Chondrocyte (in vitro differentiated cells): ENCODE measurements at regions not wholly inside any gene's neighbourhood (a gene's known extent, or its start where the extent isn't known, plus 50 kb on each side); places are given as distances from the start of the nearest gene placed in this dataset.

Source experiments
- DNase-seq: peaks from one replicate; pipeline ENCODE4 v3.0.0; 2021; ENCODE audit warnings: mixed read lengths, low spot score
- H3K27ac Mint-ChIP-seq: one replicate; pipeline ENCODE4 v1.8.0; 2021; ENCODE audit warnings: mild to moderate bottlenecking, moderate library complexity, mixed read lengths; ENCODE audit not compliant: unreplicated experiment
- H3K27me3 Mint-ChIP-seq: 2 replicates; pipeline ENCODE4 v1.8.0; 2021; ENCODE audit warnings: low read depth, mixed read lengths
- H3K36me3 Mint-ChIP-seq: 2 replicates; pipeline ENCODE4 v1.8.0; 2021; ENCODE audit warnings: low read depth, mixed read lengths
- H3K4me1 Mint-ChIP-seq: 2 replicates; pipeline ENCODE4 v1.8.0; 2021; ENCODE audit warnings: low read depth, mild to moderate bottlenecking, mixed read lengths
- H3K4me3 Mint-ChIP-seq: one replicate; pipeline ENCODE4 v1.8.0; 2021; ENCODE audit warnings: mild to moderate bottlenecking, moderate library complexity, mixed read lengths; ENCODE audit not compliant: unreplicated experiment
- H3K9me3 Mint-ChIP-seq: 2 replicates; pipeline ENCODE4 v1.8.0; 2021; ENCODE audit warnings: low read depth, mixed read lengths
- TF ChIP-seq, protein P1 (sequence below): fragments of 200-600 bp; sonication (generic); IDR thresholded peaks from 2 replicates; pipeline ENCODE4 v1.5.0; 2021; ENCODE audit warnings: antibody characterized with exemption, mild to moderate bottlenecking, moderate library complexity

DNA sequence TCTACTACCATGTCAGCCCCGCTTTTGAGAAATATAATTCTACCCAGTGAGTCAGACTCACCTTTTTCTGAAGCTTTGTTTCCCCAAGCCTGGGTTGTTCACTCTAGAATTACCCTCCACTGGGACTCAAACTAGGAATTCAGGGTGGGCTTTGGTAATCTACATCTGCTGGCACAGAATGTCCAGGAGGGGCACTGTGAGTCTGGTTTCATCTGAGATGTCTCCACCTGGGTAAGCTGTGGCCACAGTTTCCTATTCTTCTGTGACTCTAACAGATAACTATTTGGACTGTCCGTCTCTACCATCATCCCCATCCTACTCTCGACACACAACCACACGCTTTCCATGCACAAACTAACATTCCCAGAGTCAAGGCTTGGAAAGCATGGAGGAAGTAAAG is 457.2 kb downstream of the STK39 start:
- no peak overlapping the region for H3K27ac Mint-ChIP-seq
- no peak overlapping the region for H3K4me3 Mint-ChIP-seq
- TF ChIP-seq, protein P1, sequence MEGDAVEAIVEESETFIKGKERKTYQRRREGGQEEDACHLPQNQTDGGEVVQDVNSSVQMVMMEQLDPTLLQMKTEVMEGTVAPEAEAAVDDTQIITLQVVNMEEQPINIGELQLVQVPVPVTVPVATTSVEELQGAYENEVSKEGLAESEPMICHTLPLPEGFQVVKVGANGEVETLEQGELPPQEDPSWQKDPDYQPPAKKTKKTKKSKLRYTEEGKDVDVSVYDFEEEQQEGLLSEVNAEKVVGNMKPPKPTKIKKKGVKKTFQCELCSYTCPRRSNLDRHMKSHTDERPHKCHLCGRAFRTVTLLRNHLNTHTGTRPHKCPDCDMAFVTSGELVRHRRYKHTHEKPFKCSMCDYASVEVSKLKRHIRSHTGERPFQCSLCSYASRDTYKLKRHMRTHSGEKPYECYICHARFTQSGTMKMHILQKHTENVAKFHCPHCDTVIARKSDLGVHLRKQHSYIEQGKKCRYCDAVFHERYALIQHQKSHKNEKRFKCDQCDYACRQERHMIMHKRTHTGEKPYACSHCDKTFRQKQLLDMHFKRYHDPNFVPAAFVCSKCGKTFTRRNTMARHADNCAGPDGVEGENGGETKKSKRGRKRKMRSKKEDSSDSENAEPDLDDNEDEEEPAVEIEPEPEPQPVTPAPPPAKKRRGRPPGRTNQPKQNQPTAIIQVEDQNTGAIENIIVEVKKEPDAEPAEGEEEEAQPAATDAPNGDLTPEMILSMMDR = no peak
- DNase-seq = no peak
- H3K36me3 Mint-ChIP-seq = peaks cover 2% of the 10 kb centered on the region
- H3K4me1 Mint-ChIP-seq = no peaks in the 10 kb centered on the region
- H3K9me3 Mint-ChIP-seq = no peaks in the 10 kb centered on the region
- no peaks in the 10 kb centered on the region for H3K27me3 Mint-ChIP-seq

DNA sequence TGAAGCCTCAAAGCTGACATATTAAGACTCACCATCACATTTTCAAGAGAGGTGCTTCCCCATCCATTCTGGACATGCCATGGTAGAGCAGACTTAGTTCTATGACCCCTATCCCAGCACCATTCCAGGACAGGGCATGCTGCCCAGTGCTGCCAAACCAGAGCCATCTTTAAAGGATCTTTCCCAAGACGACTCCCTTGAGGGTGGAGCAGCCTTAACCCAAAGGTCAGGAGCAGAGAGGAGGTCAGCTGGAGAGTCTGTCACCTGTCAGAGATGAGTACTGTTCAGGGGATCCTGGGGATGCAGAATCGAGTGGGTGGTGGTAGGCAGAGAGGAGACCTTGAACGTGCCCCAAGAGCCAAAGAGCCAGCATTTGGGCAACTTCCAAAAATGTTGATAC is 459.8 kb downstream of the STK39 start:
- Mint-ChIP-seq H3K4me1 (peaks cover 16% of the 10 kb centered on the region), H3K36me3 (peaks cover 2% of the 10 kb centered on the region)

DNA sequence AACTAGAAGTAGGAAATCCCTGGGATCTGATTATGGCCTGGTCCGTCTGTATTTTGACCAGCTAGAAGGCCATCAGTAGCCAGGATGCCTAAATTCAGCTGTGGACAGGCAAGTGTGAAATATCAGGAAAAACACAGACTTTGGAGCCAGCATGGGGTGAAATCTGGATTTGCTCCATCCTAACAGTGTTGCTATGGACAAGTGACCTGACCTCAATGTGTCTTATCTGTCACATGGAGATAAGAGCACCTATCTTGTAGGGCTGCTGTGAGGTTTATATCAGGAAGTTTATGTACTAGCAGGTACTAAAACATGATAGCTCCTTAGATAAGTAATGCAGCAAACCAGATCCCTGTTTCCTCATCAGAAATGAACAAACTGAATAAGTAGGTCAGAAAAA is 460.4 kb downstream of the STK39 start:
- no peak overlapping the region for H3K4me3 Mint-ChIP-seq
- peaks cover 16% of the 10 kb centered on the region for H3K4me1 Mint-ChIP-seq
- H3K36me3 Mint-ChIP-seq = peaks cover 2% of the 10 kb centered on the region
- no peak for DNase-seq
- H3K27me3 Mint-ChIP-seq = no peaks in the 10 kb centered on the region
- H3K27ac Mint-ChIP-seq = no peak overlapping the region
- TF ChIP-seq, protein P1 = no peak
- no peaks in the 10 kb centered on the region for H3K9me3 Mint-ChIP-seq

More for the DNA sequence above, 459.8 kb downstream of the STK39 start:
- H3K4me3 Mint-ChIP-seq = no peak overlapping the region
- H3K9me3 Mint-ChIP-seq = no peaks in the 10 kb centered on the region
- TF ChIP-seq, protein P1 = no peak
- H3K27ac Mint-ChIP-seq = no peak overlapping the region
- H3K27me3 Mint-ChIP-seq = no peaks in the 10 kb centered on the region
- no peak for DNase-seq

DNA sequence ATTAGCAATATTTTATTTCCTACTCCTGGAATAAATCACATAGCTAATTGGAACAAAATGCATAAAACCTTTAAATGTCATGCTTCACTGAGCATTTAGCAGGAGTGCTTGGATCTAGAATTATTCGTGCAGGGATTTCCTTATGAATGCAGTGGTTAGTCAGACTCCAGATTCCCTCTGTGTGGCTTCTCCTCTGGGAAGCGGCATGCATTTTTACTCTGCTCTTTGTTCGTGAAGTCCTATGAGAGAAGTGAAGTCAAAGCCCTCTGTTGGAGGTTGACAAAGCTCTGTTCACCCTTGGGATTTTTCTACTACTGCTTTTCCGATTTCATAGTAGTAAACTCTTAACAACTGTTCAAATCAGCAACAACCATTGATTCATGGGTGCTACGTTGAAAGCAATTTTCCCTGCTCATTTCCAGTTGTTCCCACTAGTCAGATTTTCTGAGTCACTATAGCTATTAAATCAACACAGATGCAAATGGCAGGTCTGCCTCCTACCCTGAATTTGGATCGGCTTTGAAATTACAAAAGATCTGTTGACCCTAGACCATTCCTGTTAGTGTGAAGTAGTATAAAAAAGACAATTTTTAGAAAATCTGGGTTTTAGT is 461.7 kb downstream of the STK39 start:
- Mint-ChIP-seq H3K36me3 (peaks cover 2% of the 10 kb centered on the region), H3K4me3 (no peak overlapping the region), H3K27me3 (no peaks in the 10 kb centered on the region), H3K27ac (no peak overlapping the region), H3K4me1 (peaks cover 16% of the 10 kb centered on the region), H3K9me3 (no peaks in the 10 kb centered on the region)
- TF ChIP-seq, protein P1 = no peak
- no peak for DNase-seq

DNA sequence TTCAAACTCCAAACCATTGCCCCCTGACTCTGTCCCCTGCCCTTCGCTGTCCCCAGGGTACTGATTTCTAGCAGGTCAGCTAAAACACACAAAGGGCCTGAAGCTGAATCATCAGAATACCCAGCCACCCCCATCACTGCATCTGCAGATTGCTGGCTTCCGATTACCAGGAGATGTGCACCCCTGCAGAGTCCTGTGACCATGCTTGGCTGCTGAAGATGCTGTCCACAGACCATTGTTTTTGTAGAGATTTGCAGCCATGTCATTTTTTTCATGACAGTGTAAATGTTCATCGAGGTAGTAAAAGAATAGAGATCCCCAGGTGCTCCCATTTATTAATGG is 463.3 kb downstream of the STK39 start:
- TF ChIP-seq, protein P1 = no peak
- Mint-ChIP-seq H3K4me3 (no peak overlapping the region), H3K4me1 (peaks cover 16% of the 10 kb centered on the region), H3K27ac (peak overlapping the region; percentile 22), H3K27me3 (no peaks in the 10 kb centered on the region), H3K36me3 (peaks cover 2% of the 10 kb centered on the region), H3K9me3 (no peaks in the 10 kb centered on the region)
- DNase-seq = no peak
